ENCODE measurements at regions not wholly inside any gene's neighbourhood (a gene's known extent, or its start where the extent isn't known, plus 50 kb on each side); places are given as distances from the start of the nearest gene placed in this dataset.

GRCh38 chr5:168019143-168019542 lies 272.3 kb upstream of the WWC1 start:
- ChIA-PET CTCF (no interaction called here), POLR2A (no interaction called here)
- no peak for DNase-seq (ENCODE audit: extremely low spot score)
- no peak for TF ChIP-seq CTCF (IDR thresholded peaks at IDR 0.05; ENCODE audit: control extremely low read depth, extremely low read depth, low read depth, missing control alignments)

GRCh38 chr5:168020542-168021294 lies 270.7 kb upstream of the WWC1 start:
- no peak for DNase-seq (ENCODE audit: extremely low spot score)
- CTCF ChIA-PET = no interaction called here
- POLR2A ChIA-PET = no interaction called here
- TF ChIP-seq CTCF (IDR thresholded peaks at IDR 0.05; ENCODE audit: control extremely low read depth, extremely low read depth, low read depth, missing control alignments) = no peak

- DNase-seq (ENCODE audit: extremely low spot score) = no peak
- no peak for TF ChIP-seq CTCF (IDR thresholded peaks at IDR 0.05; ENCODE audit: control extremely low read depth, extremely low read depth, low read depth, missing control alignments)
- POLR2A ChIA-PET = no interaction called here
- CTCF ChIA-PET = no interaction called here
These were observed 268.8 kb upstream of the WWC1 start for GRCh38 chr5:168022446-168023169.

GRCh38 chr5:168023191-168023590 lies 268.3 kb upstream of the WWC1 start:
- ChIA-PET CTCF (no interaction called here), POLR2A (no interaction called here)
- no peak for DNase-seq (ENCODE audit: extremely low spot score)
- no peak for TF ChIP-seq CTCF (IDR thresholded peaks at IDR 0.05; ENCODE audit: control extremely low read depth, extremely low read depth, low read depth, missing control alignments)

GRCh38 chr5:168024306-168024705 lies 267.1 kb upstream of the WWC1 start:
- DNase-seq (ENCODE audit: extremely low spot score) = no peak
- ChIA-PET CTCF (interaction anchor here (1.1 kb wide), 1 partner anchor 12 kb away, joined by 3 read pairs; no protein-coding TSS in a partner anchor), POLR2A (no interaction called here)

GRCh38 chr5:168027007-168027406 lies 264.4 kb upstream of the WWC1 start:
- ChIA-PET POLR2A (no interaction called here), CTCF (interaction anchor here (1.0 to 1.5 kb wide), 4 partner anchors 10 to 193 kb away, joined by 3 to 8 read pairs (median 3); no protein-coding TSS in a partner anchor)
- DNase-seq (ENCODE audit: extremely low spot score) = no peak
- TF ChIP-seq CTCF (IDR thresholded peaks at IDR 0.05; ENCODE audit: control extremely low read depth, extremely low read depth, low read depth, missing control alignments) = no peak

More at GRCh38 chr5:168024306-168024705, 267.1 kb upstream of the WWC1 start:
- no peak for TF ChIP-seq CTCF (IDR thresholded peaks at IDR 0.05; ENCODE audit: control extremely low read depth, extremely low read depth, low read depth, missing control alignments)

Measured in GM10248 (cell line).